ENCODE measurements at regions not wholly inside any gene's neighbourhood (a gene's known extent, or its start where the extent isn't known, plus 50 kb on each side); places are given as distances from the start of the nearest gene placed in this dataset.
"Not testable (repeated sequence)": the region's sequence is repeated elsewhere in the genome, so short reads cannot be mapped to it uniquely, and the experiment has no call there.

DNA sequence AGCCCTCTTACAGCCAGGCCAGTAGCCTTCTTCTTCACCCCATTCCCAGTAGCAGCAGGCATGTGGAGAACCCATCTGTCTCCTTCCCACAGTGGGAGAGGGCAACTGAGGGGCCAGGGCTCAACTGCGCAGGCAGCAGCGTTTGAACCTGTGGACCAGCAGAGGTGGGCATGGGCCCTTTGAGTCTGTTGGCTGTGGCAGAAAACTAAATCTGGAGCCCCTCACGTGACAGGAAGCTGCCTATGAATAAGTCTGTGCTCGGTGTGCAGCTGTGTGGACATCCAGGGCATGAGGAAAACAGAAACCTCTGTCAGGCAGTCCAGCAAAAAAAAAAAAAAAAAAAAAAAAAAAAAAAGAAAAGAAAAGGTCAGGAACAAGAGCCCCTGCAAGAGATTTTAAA is 189.2 kb upstream of the NR3C1 start:
- DNase-seq (ENCODE audit: extremely low read depth, low read depth, low spot score), result no peak

DNA sequence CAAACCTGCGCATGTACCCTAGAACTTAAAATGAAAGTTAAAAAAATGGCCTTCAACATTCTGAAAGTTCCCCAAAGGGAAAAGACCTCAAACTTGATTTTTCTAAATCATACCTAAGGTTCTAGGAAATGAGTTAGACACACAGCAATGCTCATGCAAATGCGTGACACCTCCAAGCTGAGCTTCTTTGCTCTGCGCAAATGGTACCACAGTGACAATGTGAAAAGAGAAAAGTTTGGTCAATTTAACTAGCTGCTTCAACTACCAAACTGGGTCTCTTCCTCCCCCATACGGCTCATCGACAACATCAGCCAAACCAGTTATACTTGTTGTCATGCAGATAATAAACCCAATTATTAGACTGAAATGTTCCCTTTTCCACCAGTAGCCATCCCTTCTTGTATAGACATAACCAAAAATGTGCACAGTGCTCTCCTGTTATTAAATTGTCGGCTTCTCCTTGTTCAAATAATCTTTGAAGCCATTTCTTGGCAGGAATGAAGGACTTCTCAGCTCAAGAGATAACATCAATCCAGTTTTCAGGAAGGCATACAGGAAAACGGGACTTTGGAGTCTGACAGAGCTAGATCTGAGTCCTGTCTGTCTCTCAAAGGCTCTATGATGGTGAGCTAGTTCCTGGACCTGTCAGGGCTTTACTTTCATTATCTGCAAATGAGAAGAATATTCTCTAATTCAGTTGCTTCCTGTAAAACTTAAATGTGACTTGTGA is 185.6 kb upstream of the NR3C1 start:
- DNase-seq (ENCODE audit: extremely low read depth, low read depth, low spot score), result no peak

GRCh38 chr5:143588121-143588520 is 184.6 kb upstream of the NR3C1 start:
- not testable (repeated sequence) for DNase-seq (ENCODE audit: extremely low read depth, low read depth, low spot score)

DNA sequence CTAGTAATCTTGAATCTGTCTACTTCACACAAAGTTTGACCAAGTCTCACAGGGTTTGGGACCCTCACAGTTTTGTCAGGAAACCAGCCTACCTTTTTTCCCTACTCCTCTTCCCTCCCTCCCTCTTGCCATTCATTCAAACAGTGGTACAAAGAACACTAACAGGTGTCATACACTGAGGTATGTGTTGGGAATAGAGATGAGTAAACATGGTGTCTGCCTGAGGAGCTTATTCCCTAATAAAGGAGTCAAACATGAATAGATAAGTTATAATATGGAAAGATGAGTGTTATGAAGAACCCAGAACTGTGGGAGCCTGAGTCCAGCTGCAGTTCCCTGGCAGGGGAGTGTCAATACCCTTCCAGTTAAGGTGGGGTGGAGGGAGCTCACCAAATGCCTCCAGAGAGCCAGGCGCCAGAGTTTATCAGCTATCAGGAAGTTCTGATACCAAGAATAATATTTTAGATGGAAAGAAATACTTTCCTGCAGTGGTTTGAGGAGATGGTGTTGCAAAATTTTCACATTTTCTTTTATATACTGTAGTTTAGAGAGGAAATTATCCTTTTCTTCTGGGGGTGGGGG is 183.4 kb upstream of the NR3C1 start:
- DNase-seq (ENCODE audit: extremely low read depth, low read depth, low spot score), result no peak

DNA sequence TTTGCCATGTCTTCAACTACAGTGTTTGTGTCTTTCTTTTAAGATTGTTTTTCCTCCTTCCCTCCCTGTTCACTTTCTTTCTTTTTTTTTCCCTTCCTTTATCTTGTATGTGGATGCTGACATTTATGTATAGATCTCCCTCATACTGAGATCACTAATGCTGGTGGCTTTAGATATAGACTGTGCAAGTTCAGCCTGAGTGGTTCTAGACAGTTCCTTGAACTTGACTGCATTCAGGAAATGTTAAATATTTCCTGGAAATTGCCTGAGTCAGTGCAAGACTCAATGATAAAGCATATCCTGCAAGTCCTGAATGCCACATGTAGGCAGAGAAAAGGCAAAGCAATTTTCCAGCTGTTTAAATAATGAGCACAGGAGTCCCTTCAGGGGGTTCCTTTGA is 182.5 kb upstream of the NR3C1 start:
- DNase-seq (ENCODE audit: extremely low read depth, low read depth, low spot score), result no peak

- DNase-seq (ENCODE audit: extremely low read depth, low read depth, low spot score), result no peak
Observed at GRCh38 chr5:143583409-143583808, 179.9 kb upstream of the NR3C1 start.

DNA sequence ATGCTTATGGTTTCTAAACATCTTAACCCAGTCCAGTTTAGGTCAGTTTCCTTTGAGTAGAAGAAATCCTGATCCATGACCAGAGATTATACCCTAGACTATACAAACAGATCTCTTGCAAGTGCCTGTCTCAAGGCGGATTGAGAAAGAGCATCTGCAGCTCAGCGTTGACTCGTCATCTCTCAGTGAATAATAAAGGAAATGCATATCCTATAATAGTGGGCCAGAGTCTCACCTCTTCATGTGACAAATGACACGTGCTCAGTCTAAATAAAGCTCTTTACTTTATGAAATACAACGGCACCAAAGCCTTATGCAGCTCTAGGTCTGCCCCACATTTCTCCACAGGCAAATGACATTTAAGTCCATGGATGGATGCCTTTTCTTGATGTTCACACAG is 179.4 kb upstream of the NR3C1 start:
- DNase-seq (ENCODE audit: extremely low read depth, low read depth, low spot score), result no peak

- DNase-seq (ENCODE audit: extremely low read depth, low read depth, low spot score), result no peak
Observed at GRCh38 chr5:143582176-143582575, 178.7 kb upstream of the NR3C1 start.

DNA sequence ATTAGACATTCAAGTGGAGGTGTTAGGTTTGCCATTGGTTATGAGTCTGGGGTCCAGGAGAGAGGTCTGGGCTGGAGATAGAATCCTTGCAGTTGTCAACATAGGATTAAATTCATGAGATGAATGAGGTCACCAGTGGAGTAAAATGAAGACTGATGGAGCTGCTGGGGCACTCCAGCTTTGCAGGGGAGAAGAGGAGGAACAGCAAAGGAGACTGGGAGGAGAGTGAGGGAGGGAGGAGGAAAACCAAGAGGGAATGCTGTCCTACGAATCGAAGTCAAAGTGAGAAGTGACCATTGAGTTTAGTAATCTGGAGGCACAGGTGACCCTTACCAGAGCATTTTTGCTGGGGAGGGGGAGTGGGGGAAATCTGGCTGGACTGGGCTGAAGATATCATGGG is 178.2 kb upstream of the NR3C1 start:
- no peak for DNase-seq (ENCODE audit: extremely low read depth, low read depth, low spot score)

- DNase-seq (ENCODE audit: extremely low read depth, low read depth, low spot score), result no peak
Observed at GRCh38 chr5:143581147-143581546, 177.7 kb upstream of the NR3C1 start.

- no peak for DNase-seq (ENCODE audit: extremely low read depth, low read depth, low spot score)
Observed at GRCh38 chr5:143576711-143577484, 173.4 kb upstream of the NR3C1 start.

DNA sequence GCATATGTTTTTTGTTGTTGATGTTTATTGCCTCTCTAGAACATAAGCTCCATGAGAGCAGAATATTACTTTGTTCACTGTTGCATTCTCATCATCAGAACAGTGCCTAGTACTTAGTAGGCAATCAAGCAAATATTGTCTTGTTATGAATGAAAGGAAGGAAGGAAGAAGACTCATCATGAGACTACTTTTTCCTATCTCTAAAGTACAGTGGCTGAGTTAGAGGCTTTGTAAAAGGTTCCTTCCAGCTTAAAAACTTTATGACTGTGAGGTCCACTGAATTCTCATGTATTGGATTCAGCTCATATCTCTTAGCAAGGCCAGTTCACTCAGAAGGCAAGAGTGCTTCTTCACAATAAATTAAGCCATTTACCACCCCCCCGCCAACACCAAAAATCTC is 171.8 kb upstream of the NR3C1 start:
- no peak for DNase-seq (ENCODE audit: extremely low read depth, low read depth, low spot score)

- no peak for DNase-seq (ENCODE audit: extremely low read depth, low read depth, low spot score)
Observed at GRCh38 chr5:143574236-143574635, 170.8 kb upstream of the NR3C1 start.

- no peak for DNase-seq (ENCODE audit: extremely low read depth, low read depth, low spot score)
Observed at GRCh38 chr5:143573568-143574170, 170.2 kb upstream of the NR3C1 start.

- DNase-seq (ENCODE audit: extremely low read depth, low read depth, low spot score), result no peak
Observed at GRCh38 chr5:143572671-143573070, 169.2 kb upstream of the NR3C1 start.

DNA sequence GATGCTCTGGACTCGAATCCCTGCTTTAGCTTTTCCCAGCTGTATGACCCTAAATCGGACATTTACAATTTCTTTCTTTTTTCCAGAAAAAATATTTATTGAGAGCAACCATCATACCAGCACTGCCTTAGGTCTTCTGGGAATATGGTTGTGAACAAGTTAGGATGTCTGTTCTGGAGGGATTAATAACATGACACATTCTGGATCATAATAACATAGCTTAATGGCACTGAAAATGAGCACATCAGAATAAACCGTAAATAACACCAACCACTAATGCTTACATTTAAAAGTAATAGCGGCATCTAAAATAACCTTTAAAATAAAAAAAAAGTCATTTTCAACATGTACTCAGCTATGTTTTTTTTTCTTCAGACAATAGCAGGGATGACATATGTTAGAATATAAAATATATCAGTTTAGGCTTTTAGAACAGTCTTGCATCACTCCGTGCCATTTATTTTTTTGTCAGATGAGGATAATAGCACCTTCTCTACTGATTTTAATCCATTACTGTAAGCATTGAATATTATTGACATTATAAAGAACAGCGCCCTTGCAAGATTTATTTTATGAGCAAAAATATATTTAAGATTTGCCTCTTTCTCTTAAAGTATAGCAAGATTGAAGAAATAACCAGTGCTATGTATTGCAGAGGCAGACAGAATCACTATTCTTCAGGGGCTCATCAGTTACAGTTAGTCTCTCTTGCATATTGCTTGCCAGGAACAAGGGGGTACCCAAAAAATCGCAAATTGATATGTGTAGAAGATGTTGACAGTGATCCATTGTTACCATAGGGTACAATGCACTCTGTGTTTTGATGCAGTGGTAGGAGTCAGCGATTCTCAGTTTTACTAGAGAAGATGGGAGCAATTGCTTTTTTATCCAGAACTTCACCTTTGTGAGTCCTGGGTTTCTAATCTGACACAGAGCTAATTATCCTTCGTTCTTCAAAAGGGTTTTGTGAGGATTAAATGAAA is 168.4 kb upstream of the NR3C1 start:
- DNase-seq (ENCODE audit: extremely low read depth, low read depth, low spot score), result no peak

DNA sequence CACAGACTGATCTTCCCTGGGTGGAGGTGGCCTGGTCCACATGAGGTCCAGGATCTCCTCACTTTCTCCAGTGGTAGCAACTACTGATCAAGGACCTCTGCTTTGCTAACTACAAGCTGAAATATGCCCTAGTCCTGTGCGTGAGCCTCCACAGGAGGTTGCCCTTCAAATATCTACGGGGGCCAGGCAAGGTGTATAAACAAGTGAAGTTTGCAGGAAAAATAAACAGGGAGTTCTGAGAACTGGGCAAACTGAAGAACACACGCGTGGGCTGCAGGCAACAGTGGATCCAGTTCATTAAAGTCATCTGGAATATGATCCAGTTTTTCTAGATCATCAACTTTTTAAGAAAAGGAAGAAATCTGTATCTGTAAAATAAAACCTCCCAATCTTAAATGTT is 167.5 kb upstream of the NR3C1 start:
- no peak for DNase-seq (ENCODE audit: extremely low read depth, low read depth, low spot score)

DNA sequence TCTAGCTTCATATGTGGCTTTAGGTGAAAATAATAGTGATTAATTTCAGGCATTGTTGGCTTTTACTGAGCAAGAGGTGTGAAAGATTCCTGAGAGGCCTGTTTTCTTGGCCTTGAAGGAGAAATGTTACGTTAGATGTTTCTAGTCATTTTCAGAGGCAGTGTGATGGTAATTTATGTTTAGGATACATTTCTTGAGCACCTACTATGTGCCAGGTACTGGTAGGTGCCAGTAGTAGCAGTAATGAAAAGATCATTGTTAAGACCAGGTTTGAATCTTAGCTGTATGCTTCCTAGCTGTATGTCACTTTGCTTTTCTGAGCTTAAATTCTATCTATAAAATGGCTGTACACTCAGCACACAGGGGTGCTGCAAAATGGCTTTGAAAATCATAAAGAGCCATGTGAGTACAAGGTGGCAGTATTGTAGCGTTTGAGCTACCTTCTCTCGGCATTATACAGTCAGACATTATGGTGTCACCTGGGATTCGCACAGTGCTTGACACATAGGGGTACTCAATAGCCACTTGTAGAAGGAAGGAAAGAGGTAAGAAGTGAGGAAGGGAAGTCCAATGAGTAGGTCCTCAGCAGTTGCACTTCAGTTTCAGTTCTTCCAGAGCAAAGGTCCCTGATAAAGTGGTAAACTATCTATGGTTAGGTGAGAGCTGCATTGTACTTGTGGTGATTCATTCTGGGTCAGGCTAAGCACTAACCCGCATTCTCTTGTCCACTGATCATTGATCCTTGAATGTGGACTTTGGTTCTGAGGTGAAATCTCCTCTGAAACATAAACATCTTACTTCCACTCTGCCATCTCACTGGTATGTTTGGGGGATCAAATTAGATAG is 166.5 kb upstream of the NR3C1 start:
- no peak for DNase-seq (ENCODE audit: extremely low read depth, low read depth, low spot score)

DNA sequence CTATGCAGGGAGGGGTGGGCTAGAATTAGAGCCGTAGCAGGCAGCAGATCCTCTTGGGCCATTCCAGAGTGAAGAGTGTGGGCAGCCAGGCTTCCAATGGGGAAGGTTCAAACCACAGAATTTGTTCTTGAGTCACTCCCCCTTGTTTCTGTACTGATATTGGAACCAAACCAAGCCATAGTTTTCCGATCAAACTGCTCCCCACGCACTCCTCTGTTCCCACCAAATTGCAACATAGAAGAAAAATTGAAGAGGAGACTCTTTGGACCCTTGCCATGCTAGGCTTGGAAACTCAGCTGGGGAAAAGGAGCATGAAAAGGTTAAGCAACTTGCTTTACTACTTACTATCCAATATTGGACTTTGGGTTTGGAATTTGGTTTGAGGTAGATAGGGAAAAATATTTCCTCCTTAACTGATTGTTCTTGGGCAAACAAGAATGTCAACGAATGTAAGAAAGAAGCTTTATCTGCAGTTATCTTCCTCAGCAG is 165.8 kb upstream of the NR3C1 start:
- no peak for DNase-seq (ENCODE audit: extremely low read depth, low read depth, low spot score)
